Transverse colon (tissue), 3 donors: ENCODE measurements at regions not wholly inside any gene's neighbourhood (a gene's known extent, or its start where the extent isn't known, plus 50 kb on each side); places are given as distances from the start of the nearest gene placed in this dataset.

Experiments
- CTCF ChIP-seq, 5 experiments: fragments of 200-600 bp in 3 of 5; fragments of 450-650 bp in 2 of 5; sonication (generic) in 3 of 5; IDR thresholded peaks; 1 replicate in 2 of 5; 2 replicates in 3 of 5; pipeline ENCODE4 v1.5.1; 2016 to 2017; ENCODE audit warnings: antibody characterized with exemption in 5 of 5, inconsistent platforms in 3 of 5, mild to moderate bottlenecking in 2 of 5, moderate library complexity in 1 of 5
- EP300 ChIP-seq: sonication (generic); formaldehyde crosslinking; IDR thresholded peaks from one replicate; pipeline ENCODE4 v1.6.1; 2017; ENCODE audit warnings: antibody characterized with exemption, low read depth

GRCh38 chr2:22822835-22823234 lies 562.1 kb upstream of the KLHL29 start:
- no peak for TF ChIP-seq CTCF (IDR thresholded peaks at IDR 0.05)
- TF ChIP-seq EP300 = no peak
